ENCODE measurements at regions not wholly inside any gene's neighbourhood (a gene's known extent, or its start where the extent isn't known, plus 50 kb on each side); places are given as distances from the start of the nearest gene placed in this dataset.

DNA sequence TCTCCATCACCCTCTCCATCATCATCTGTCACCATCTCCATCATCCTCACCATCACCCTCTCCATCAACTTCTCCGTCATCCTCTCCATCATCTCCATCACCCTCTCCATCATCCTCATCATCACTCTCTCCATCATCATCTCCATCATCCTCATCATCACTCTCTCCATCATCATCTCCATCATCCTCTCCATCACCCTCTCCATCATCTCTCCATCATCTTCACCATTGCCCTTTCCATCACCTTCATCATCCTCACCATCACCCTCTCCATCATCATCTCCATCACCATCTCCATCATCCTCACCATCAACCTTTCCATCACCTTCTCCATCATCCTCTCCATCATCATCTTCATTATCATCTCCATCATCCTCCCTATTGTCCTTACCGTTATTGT, 565.5 kb upstream of the SGCD start:
- Histone ChIP-seq H3K4me3 (no peak overlapping the region), H3K9me3 (no peaks in the 10 kb centered on the region), H3K27ac (no peak overlapping the region), H3K27me3 (no peaks in the 10 kb centered on the region), H3K36me3 (no peaks in the 10 kb centered on the region), H3K4me1 (no peaks in the 10 kb centered on the region)
- intact Hi-C loops (cut with DNase I; ENCODE audit: low total_unique reads): no loop called here
- TF ChIP-seq POLR2AphosphoS5 (IDR thresholded peaks at IDR 0.05) (no peak), POLR2A (IDR thresholded peaks at IDR 0.05) (no peak), CTCF (IDR thresholded peaks at IDR 0.05) (no peak)
- no peak for DNase-seq (ENCODE audit: low spot score in 2 of 2)

GRCh38 chr5:155765715-155766114, 561.2 kb upstream of the SGCD start:
- no peaks in the 10 kb centered on the region for H3K9me3 ChIP-seq
- no peak overlapping the region for H3K27ac ChIP-seq
- intact Hi-C loops (cut with DNase I; ENCODE audit: low total_unique reads): no loop called here
- no peak for DNase-seq (ENCODE audit: low spot score in 2 of 2)
- no peak overlapping the region for H3K4me3 ChIP-seq
- no peaks in the 10 kb centered on the region for H3K36me3 ChIP-seq
- H3K4me1 ChIP-seq: no peaks in the 10 kb centered on the region
- no peaks in the 10 kb centered on the region for H3K27me3 ChIP-seq
- TF ChIP-seq CTCF (IDR thresholded peaks at IDR 0.05) (no peak), POLR2A (IDR thresholded peaks at IDR 0.05) (no peak), POLR2AphosphoS5 (IDR thresholded peaks at IDR 0.05) (no peak)

DNA sequence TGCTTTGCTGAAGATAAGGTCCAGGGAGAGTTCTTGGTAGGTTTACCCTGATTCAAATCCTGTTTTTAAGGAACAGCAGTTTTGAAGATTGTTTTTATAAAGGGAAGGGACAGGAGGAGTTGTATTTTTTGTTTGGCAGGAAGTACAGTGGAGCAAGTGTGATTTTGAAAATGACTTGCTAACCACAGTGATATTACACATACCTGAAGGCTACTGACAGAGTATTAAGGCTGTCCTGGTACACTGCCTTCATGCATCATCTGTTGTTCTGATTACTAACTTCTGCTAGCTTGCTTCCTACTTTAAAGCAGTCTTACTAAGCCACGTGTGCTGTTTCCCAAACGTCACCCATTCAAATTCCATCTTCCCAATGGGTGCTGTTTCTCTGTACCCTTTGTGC, 559.5 kb upstream of the SGCD start:
- H3K4me3 ChIP-seq: no peak overlapping the region
- no peak for TF ChIP-seq POLR2A (IDR thresholded peaks at IDR 0.05)
- TF ChIP-seq CTCF (IDR thresholded peaks at IDR 0.05): no peak
- no peak for TF ChIP-seq POLR2AphosphoS5 (IDR thresholded peaks at IDR 0.05)
- H3K27me3 ChIP-seq: no peaks in the 10 kb centered on the region
- intact Hi-C loops (cut with DNase I; ENCODE audit: low total_unique reads): no loop called here
- H3K9me3 ChIP-seq: no peaks in the 10 kb centered on the region
- no peaks in the 10 kb centered on the region for H3K4me1 ChIP-seq
- H3K36me3 ChIP-seq: no peaks in the 10 kb centered on the region
- no peak overlapping the region for H3K27ac ChIP-seq
- DNase-seq (ENCODE audit: low spot score in 2 of 2): no peak

DNA sequence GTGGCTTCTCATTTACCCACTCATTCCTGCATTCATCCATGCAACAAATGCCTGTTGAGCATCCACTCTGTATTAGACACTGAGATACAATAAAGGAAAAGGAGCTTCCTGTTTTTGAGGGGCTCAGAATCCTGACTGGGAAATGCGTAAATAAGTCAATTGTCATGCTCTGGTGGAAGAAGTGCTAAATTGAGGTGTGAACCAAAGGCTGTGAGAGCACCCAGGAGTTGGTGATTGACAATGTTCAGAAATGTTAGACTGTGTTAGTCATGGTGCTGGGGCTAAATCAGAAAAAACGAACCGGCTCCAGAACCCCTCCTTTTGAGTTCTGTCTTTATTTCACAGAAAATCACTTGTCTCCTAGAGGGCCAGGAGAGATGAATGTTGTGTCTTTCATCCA, 558.6 kb upstream of the SGCD start:
- no peak overlapping the region for H3K27ac ChIP-seq
- no peaks in the 10 kb centered on the region for H3K9me3 ChIP-seq
- intact Hi-C loops (cut with DNase I; ENCODE audit: low total_unique reads): no loop called here
- no peaks in the 10 kb centered on the region for H3K4me1 ChIP-seq
- H3K4me3 ChIP-seq: no peak overlapping the region
- H3K36me3 ChIP-seq: no peaks in the 10 kb centered on the region
- TF ChIP-seq POLR2A (IDR thresholded peaks at IDR 0.05): no peak
- no peak for TF ChIP-seq CTCF (IDR thresholded peaks at IDR 0.05)
- no peak for TF ChIP-seq POLR2AphosphoS5 (IDR thresholded peaks at IDR 0.05)
- no peaks in the 10 kb centered on the region for H3K27me3 ChIP-seq
- no peak for DNase-seq (ENCODE audit: low spot score in 2 of 2)

DNA sequence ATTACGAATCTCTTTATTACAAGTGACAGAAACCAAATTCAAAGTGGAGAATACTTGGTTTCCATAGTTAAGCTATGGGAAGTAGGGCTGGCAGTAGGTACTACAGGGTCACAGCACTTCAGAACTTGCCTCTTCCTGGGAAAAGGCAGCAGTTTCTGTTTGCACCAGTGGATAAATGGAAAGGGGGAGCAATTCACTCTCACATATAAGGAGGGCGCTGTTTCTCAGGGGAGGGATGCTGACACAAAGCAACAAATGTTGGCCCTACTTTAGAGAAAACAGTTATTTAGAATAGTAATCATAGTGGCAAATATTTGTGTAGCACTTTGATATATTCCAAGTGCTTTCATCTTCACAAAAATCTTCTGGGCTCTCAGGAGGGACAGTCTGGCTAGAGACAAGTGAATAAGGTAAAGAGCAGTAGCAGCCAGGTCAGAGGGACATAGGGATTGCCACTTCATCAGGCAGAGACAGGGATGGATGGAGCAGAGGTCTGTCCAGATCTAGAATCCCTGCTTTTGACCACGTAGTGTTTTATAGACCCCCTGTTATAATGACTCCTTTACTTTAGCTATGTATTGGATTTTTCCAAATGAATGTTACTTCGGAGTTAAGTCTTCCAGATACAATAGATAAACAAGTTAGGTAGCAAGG, 554.8 kb upstream of the SGCD start:
- intact Hi-C loops (cut with DNase I; ENCODE audit: low total_unique reads): no loop called here
- Histone ChIP-seq H3K27ac (no peak overlapping the region), H3K36me3 (no peaks in the 10 kb centered on the region), H3K9me3 (no peaks in the 10 kb centered on the region), H3K27me3 (no peaks in the 10 kb centered on the region), H3K4me3 (no peak overlapping the region), H3K4me1 (no peaks in the 10 kb centered on the region)
- DNase-seq (ENCODE audit: low spot score in 2 of 2): no peak
- no peak for TF ChIP-seq POLR2A (IDR thresholded peaks at IDR 0.05)
- no peak for TF ChIP-seq POLR2AphosphoS5 (IDR thresholded peaks at IDR 0.05)
- TF ChIP-seq CTCF (IDR thresholded peaks at IDR 0.05): no peak
